Stimulated activated CD8-positive, alpha-beta memory T cell treated with anti-CD3 and anti-CD28 coated beads, Interleukin-2, amount 100 ng/mL, for 48 hours (primary cell): ENCODE measurements at regions not wholly inside any gene's neighbourhood (a gene's known extent, or its start where the extent isn't known, plus 50 kb on each side); places are given as distances from the start of the nearest gene placed in this dataset.

ENCODE experiments used
- DNase-seq, 2 donors: peaks; one replicate each; pipeline ENCODE4 v3.0.0-alpha.2; 2020; ENCODE audit warnings: low read depth in 2 of 2

DNA sequence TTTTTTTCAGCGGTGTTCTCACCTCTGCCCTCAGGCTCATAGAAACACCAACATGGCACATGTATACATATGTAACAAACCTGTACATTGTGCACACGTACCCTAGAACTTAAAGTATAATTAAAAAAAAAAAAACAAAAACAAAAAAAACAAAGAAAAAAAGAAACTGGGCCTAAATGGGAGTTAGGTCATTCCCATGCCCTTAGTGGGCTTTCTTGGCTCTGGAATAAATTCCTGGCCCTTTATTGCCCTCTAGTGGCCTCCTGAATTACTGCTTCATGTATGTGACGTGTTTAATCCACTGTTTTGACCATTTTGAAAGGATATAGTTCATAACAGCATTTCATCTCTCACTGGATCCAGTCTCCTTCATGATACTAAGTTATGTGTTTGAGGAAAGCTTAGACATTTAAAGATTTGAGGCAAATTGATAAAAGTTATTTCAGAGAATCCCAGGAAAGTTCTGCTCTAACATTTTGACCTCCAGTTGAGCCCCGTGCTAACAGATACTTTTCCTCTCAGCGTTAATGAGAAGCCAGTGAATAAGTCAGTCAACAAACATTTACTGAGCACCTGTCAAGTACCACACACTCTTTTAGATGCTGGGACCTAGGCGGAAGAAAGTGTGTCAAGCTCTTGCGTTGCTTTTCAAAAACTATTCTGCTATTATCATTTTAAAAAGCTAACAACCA, 54.7 kb upstream of the SYPL1 start:
- DNase-seq: no peak

GRCh38 chr7:106165337-106165736, 53.2 kb upstream of the SYPL1 start:
- DNase-seq: no peak

DNA sequence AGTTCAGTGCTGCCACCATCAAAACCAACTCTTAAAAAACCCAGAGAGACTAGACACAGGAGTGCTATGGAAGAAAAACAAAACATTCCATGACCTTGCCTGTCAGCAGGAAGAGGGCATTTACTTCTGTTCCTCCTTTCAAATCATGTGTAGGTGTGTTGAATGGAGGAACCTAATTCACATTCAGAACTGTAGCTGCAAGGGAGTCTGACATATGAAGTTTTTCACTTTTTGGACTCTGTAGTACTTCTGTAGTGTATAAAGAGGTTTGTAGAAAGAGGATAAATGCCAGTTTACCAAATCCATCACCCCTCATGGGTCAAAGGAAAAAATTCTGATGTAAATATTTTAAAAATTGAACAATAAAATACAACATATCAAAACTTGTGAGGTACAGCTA, 51.1 kb upstream of the SYPL1 start:
- no peak for DNase-seq
